Endothelial cell of umbilical vein (primary cell): ENCODE measurements at regions not wholly inside any gene's neighbourhood (a gene's known extent, or its start where the extent isn't known, plus 50 kb on each side); places are given as distances from the start of the nearest gene placed in this dataset.

ENCODE experiments used
- EZH2 ChIP-seq: IDR thresholded peaks from 2 replicates; pipeline ENCODE4 v1.6.1; 2012; ENCODE audit warnings: borderline replicate concordance, low read depth, mild to moderate bottlenecking, moderate library complexity, low read length, inconsistent platforms; ENCODE audit not compliant: severe bottlenecking
- GATA2 ChIP-seq: IDR thresholded peaks from 2 replicates; pipeline ENCODE4 v1.7.0; 2011; ENCODE audit warnings: low read depth, mild to moderate bottlenecking, moderate library complexity, mixed read lengths, low read length; ENCODE audit not compliant: insufficient read length, insufficient read depth
- POLR2A ChIP-seq: IDR thresholded peaks from 2 replicates; pipeline ENCODE4 v1.6.1; 2012; ENCODE audit warnings: low read depth, mild to moderate bottlenecking, control low read depth, low read length
- TF ChIP-seq, protein P1 (sequence below), 2 donors: IDR thresholded peaks; 1 replicate in 1 of 2; 2 replicates in 1 of 2; pipeline ENCODE4 v1.5.1; 2011; ENCODE audit warnings: low read length in 2 of 2, mild to moderate bottlenecking in 2 of 2, moderate library complexity in 2 of 2, control low read depth in 1 of 2, inconsistent platforms in 1 of 2, low read depth in 1 of 2; ENCODE audit not compliant: insufficient read depth in 1 of 2; ENCODE audit errors: extremely low read depth in 1 of 2

DNA sequence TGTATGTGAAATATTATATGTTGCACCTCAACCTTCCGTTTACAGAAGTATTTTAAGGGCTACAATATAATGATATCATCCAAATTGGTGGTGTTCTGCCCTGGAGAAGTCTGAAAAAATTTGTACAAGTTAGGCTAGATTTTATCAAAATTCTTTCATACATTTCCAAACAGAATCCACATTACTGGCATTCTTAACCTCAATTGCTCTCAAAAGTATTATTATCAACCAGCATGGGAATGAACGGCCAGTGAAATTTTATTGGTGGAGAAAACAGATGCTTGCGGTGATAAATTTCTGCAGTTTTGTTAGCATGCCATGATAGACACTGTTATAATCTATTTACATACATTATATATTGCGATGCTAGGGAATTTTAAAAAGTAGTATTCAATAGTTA lies 88.3 kb upstream of the TFPI start:
- TF ChIP-seq, protein P1, sequence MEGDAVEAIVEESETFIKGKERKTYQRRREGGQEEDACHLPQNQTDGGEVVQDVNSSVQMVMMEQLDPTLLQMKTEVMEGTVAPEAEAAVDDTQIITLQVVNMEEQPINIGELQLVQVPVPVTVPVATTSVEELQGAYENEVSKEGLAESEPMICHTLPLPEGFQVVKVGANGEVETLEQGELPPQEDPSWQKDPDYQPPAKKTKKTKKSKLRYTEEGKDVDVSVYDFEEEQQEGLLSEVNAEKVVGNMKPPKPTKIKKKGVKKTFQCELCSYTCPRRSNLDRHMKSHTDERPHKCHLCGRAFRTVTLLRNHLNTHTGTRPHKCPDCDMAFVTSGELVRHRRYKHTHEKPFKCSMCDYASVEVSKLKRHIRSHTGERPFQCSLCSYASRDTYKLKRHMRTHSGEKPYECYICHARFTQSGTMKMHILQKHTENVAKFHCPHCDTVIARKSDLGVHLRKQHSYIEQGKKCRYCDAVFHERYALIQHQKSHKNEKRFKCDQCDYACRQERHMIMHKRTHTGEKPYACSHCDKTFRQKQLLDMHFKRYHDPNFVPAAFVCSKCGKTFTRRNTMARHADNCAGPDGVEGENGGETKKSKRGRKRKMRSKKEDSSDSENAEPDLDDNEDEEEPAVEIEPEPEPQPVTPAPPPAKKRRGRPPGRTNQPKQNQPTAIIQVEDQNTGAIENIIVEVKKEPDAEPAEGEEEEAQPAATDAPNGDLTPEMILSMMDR (IDR thresholded peaks at IDR 0.05; ENCODE audit: extremely low read depth in 1 of 2, insufficient read depth in 1 of 2, low read depth in 1 of 2, low read length in 2 of 2) = no peak
- TF ChIP-seq POLR2A (no peak), GATA2 (no peak), EZH2 (no peak)
